GM12878 (cell line): ENCODE measurements at regions not wholly inside any gene's neighbourhood (a gene's known extent, or its start where the extent isn't known, plus 50 kb on each side); places are given as distances from the start of the nearest gene placed in this dataset.

Experiments used
- MYC ChIP-seq: IDR thresholded peaks from 2 replicates; pipeline ENCODE4 v1.6.1; 2011; ENCODE audit warnings: mild to moderate bottlenecking, low read length, moderate library complexity, inconsistent platforms; ENCODE audit not compliant: insufficient read depth, insufficient replicate concordance, insufficient read length, severe bottlenecking
- POLR2AphosphoS5 ChIP-seq: IDR thresholded peaks from 2 replicates; pipeline ENCODE4 v1.6.1; 2011; ENCODE audit warnings: mild to moderate bottlenecking, low read length, inconsistent platforms

DNA sequence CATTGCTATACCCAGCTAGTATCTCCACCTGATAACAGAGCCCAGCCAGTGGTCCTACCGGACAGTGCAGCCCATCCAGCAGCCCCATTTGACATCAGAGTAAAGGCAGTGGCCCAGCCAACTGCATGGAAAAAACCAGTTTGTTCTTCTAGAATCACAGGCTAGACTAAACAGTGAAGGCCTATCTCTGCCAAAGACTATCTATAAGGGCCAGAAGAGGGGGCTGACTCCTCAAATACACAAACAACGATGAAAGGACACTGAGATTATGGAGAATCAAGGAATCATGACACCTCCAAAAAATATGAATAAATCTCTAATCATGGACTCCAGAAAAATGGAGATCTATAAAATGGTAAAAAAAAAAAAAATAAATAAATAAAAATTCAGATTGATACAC lies 546.4 kb upstream of the HTR2C start:
- TF ChIP-seq POLR2AphosphoS5, result no peak
- no peak for TF ChIP-seq MYC
